ENCODE measurements at regions not wholly inside any gene's neighbourhood (a gene's known extent, or its start where the extent isn't known, plus 50 kb on each side); places are given as distances from the start of the nearest gene placed in this dataset.

DNA sequence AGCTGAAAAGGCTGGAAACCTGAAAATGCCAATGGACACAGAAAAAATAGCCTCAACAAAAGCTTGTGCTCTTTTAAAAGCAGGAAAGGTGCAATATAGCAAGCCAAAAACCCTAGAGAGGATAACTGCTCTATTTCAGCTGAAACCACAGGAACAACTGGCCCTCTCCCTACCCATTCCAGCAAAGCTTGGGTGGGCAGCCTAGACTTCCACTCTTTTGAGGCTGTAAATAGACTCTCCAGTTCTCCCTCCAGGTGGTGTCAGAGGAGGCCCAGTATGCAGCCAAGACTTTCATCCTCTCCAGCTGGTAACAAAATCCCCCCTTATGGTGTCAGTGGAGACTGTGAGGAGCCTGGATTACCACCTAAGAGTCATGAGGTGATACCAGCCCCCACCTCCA is 206.9 kb upstream of the PLD5 start:
- TF ChIP-seq, protein P1, sequence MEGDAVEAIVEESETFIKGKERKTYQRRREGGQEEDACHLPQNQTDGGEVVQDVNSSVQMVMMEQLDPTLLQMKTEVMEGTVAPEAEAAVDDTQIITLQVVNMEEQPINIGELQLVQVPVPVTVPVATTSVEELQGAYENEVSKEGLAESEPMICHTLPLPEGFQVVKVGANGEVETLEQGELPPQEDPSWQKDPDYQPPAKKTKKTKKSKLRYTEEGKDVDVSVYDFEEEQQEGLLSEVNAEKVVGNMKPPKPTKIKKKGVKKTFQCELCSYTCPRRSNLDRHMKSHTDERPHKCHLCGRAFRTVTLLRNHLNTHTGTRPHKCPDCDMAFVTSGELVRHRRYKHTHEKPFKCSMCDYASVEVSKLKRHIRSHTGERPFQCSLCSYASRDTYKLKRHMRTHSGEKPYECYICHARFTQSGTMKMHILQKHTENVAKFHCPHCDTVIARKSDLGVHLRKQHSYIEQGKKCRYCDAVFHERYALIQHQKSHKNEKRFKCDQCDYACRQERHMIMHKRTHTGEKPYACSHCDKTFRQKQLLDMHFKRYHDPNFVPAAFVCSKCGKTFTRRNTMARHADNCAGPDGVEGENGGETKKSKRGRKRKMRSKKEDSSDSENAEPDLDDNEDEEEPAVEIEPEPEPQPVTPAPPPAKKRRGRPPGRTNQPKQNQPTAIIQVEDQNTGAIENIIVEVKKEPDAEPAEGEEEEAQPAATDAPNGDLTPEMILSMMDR (IDR thresholded peaks at IDR 0.05; ENCODE audit: low read length), result no peak
- no peak for TF ChIP-seq EZH2 (IDR thresholded peaks at IDR 0.05; ENCODE audit: borderline replicate concordance, low read length)
